ENCODE measurements at regions not wholly inside any gene's neighbourhood (a gene's known extent, or its start where the extent isn't known, plus 50 kb on each side); places are given as distances from the start of the nearest gene placed in this dataset.
A peak's percentile ranks its signal among the peaks of the same experiment; 100 is the strongest.
"Not testable (repeated sequence)": the region's sequence is repeated elsewhere in the genome, so short reads cannot be mapped to it uniquely, and the experiment has no call there.

- no peak for DNase-seq
Observed at GRCh38 chr14:104389326-104390220, 190.0 kb upstream of the C14orf180 start.

- no peak for DNase-seq
Observed at GRCh38 chr14:104390221-104390931, 189.2 kb upstream of the C14orf180 start.

GRCh38 chr14:104390941-104391901, 188.3 kb upstream of the C14orf180 start:
- DNase-seq, result no peak

- no peak for DNase-seq
Observed at GRCh38 chr14:104392001-104392395, 187.6 kb upstream of the C14orf180 start.

GRCh38 chr14:104392396-104393198, 187.0 kb upstream of the C14orf180 start:
- no peak for DNase-seq

- no peak for DNase-seq
Observed at GRCh38 chr14:104393199-104393897, 186.2 kb upstream of the C14orf180 start.

GRCh38 chr14:104393898-104394381, 185.6 kb upstream of the C14orf180 start:
- peak; percentile 79 for DNase-seq

GRCh38 chr14:104394409-104394851, 185.1 kb upstream of the C14orf180 start:
- DNase-seq, result no peak

- no peak for DNase-seq
Observed at GRCh38 chr14:104395276-104395675, 184.3 kb upstream of the C14orf180 start.

- peak; percentile 44 for DNase-seq
Observed at GRCh38 chr14:104395941-104396681, 183.5 kb upstream of the C14orf180 start.

- DNase-seq, result no peak
Observed at GRCh38 chr14:104396682-104397470, 182.7 kb upstream of the C14orf180 start.

GRCh38 chr14:104397956-104398355, 181.6 kb upstream of the C14orf180 start:
- no peak for DNase-seq

GRCh38 chr14:104398656-104399055, 180.9 kb upstream of the C14orf180 start:
- DNase-seq, result no peak

- no peak for DNase-seq
Observed at GRCh38 chr14:104399432-104400155, 180.0 kb upstream of the C14orf180 start.

- DNase-seq, result no peak
Observed at GRCh38 chr14:104400355-104400754, 179.2 kb upstream of the C14orf180 start.

- DNase-seq, result no peak
Observed at GRCh38 chr14:104401785-104402184, 177.8 kb upstream of the C14orf180 start.

GRCh38 chr14:104402303-104402702, 177.3 kb upstream of the C14orf180 start:
- not testable (repeated sequence) for DNase-seq

GRCh38 chr14:104403421-104404220, 175.9 kb upstream of the C14orf180 start:
- DNase-seq, result no peak
